Trophoblast cell (in vitro differentiated cells and primary cell): ENCODE measurements at regions not wholly inside any gene's neighbourhood (a gene's known extent, or its start where the extent isn't known, plus 50 kb on each side); places are given as distances from the start of the nearest gene placed in this dataset.

ENCODE experiments used
- DNase-seq, 2 donors: peaks; one replicate each; pipeline ENCODE4 v3.0.0-alpha.2; 2016
- H2AFZ ChIP-seq: 2 replicates; pipeline ENCODE4 v1.6.1; 2013; ENCODE audit warnings: low read length, moderate library complexity, mild to moderate bottlenecking; ENCODE audit not compliant: insufficient read depth, poor library complexity
- H2AK5ac ChIP-seq: 2 replicates; pipeline ENCODE4 v1.6.1; 2013; ENCODE audit warnings: mild to moderate bottlenecking, low read length
- H2BK120ac ChIP-seq: 2 replicates; pipeline ENCODE4 v1.6.1; 2013; ENCODE audit warnings: low read length, mild to moderate bottlenecking, moderate library complexity; ENCODE audit not compliant: insufficient read depth, poor library complexity
- H2BK12ac ChIP-seq: 2 replicates; pipeline ENCODE4 v1.6.1; 2013; ENCODE audit warnings: mild to moderate bottlenecking, low read length, moderate library complexity
- H2BK5ac ChIP-seq: 2 replicates; pipeline ENCODE4 v1.6.1; 2013; ENCODE audit warnings: low read length, low read depth, moderate library complexity, mild to moderate bottlenecking; ENCODE audit not compliant: poor library complexity
- H3K14ac ChIP-seq: 2 replicates; pipeline ENCODE4 v1.6.1; 2013; ENCODE audit warnings: mild to moderate bottlenecking, low read length
- H3K18ac ChIP-seq: 2 replicates; pipeline ENCODE4 v1.6.1; 2013; ENCODE audit warnings: mild to moderate bottlenecking, low read length
- H3K23ac ChIP-seq: 2 replicates; pipeline ENCODE4 v1.6.1; 2013; ENCODE audit warnings: low read length
- H3K27ac ChIP-seq: 2 replicates; pipeline ENCODE4 v1.5.1; 2013; ENCODE audit warnings: low read depth, mild to moderate bottlenecking, inconsistent platforms, low read length, moderate library complexity
- H3K27me3 ChIP-seq: 2 replicates; pipeline ENCODE4 v1.6.1; 2013; ENCODE audit warnings: inconsistent platforms, mild to moderate bottlenecking, low read length, moderate library complexity; ENCODE audit not compliant: insufficient read depth
- H3K36me3 ChIP-seq, 2 experiments: 1 replicate in 1 of 2; 2 replicates in 1 of 2; pipeline ENCODE4 v1.6.1; 2013; ENCODE audit warnings: low read length in 2 of 2, mild to moderate bottlenecking in 2 of 2, moderate library complexity in 1 of 2; ENCODE audit not compliant: insufficient read depth in 2 of 2, control insufficient read depth in 1 of 2
- H3K4ac ChIP-seq: 2 replicates; pipeline ENCODE4 v1.6.1; 2013; ENCODE audit warnings: low read depth, mild to moderate bottlenecking, low read length, moderate library complexity
- H3K4me1 ChIP-seq, 2 experiments: 1 replicate in 1 of 2; 2 replicates in 1 of 2; pipeline ENCODE4 v1.6.1; 2013; ENCODE audit warnings: low read length in 2 of 2, mild to moderate bottlenecking in 2 of 2, moderate library complexity in 1 of 2; ENCODE audit not compliant: insufficient read depth in 2 of 2, control insufficient read depth in 1 of 2
- H3K4me2 ChIP-seq: 2 replicates; pipeline ENCODE4 v1.6.1; 2013; ENCODE audit warnings: inconsistent platforms, mild to moderate bottlenecking, low read length, moderate library complexity
- H3K4me3 ChIP-seq: 2 replicates; pipeline ENCODE4 v1.5.1; 2013; ENCODE audit warnings: mild to moderate bottlenecking, low read depth, low read length, inconsistent platforms
- H3K79me1 ChIP-seq: one replicate; pipeline ENCODE4 v1.6.1; 2013; ENCODE audit warnings: low read length
- H3K79me2 ChIP-seq: 2 replicates; pipeline ENCODE4 v1.6.1; 2013; ENCODE audit warnings: low read length, mild to moderate bottlenecking; ENCODE audit not compliant: control insufficient read depth, insufficient read depth, poor library complexity
- H3K9ac ChIP-seq: 2 replicates; pipeline ENCODE4 v1.6.1; 2013; ENCODE audit warnings: mild to moderate bottlenecking, low read length
- H3K9me3 ChIP-seq: 2 replicates; pipeline ENCODE4 v1.6.1; 2013; ENCODE audit warnings: low read depth, mild to moderate bottlenecking, control low read depth, inconsistent platforms, low read length; ENCODE audit not compliant: insufficient read depth
- H4K12ac ChIP-seq: 2 replicates; pipeline ENCODE4 v1.6.1; 2013; ENCODE audit warnings: low read depth, mild to moderate bottlenecking, low read length, moderate library complexity
- H4K8ac ChIP-seq: 2 replicates; pipeline ENCODE4 v1.6.1; 2013; ENCODE audit warnings: low read depth, mild to moderate bottlenecking, low read length, moderate library complexity
- H4K91ac ChIP-seq: one replicate; pipeline ENCODE4 v1.6.1; 2013; ENCODE audit warnings: low read depth, mild to moderate bottlenecking, low read length, moderate library complexity
- WGBS: extraction: QIAGEN DNeasy Blood & Tissue Kit; methylation state at CpG from one replicate; pipeline ENCODE4 v1.1.7; 2013; ENCODE audit warnings: missing lambda C conversion rate; ENCODE audit not compliant: insufficient read length, insufficient coverage; ENCODE audit errors: extremely low coverage; 5-methylcytosine and 5-hydroxymethylcytosine counted together

DNA sequence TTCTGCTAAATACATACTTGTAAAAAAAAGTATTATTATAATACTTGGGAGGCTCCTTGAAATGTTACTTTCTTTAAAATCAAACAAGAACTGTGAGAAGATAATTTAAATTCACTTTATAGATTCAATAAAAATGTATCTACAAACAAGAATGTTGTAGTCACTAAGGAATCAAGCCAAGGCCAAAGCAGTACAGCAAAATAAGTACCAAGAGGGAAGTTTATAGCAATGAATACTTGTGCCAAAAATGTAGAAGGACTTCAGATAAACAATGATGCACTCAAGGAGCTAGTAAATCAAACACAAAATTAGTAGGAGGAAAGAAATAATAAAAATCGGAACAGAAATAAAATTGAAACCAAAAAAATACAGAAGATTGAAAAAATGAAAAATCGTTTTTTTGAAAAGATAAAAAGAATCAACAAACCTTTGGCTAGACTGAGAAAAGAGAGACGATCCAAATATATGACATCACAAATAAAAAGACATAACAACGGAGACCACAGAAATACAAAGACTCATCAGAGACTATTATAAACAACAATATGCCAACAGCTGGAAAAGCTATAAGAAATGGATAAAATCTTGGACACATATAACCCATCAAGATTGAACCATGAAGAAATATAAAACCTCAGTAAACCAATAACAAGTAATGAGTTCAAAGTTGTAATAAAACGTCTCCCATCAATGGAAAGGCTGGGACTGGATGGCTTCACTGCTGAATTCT is 286.0 kb upstream of the TMEM229A start:
- Histone ChIP-seq H2BK5ac (no peak overlapping the region), H4K8ac (no peak overlapping the region), H4K91ac (no peak overlapping the region), H3K23ac (no peak overlapping the region), H3K9ac (no peak overlapping the region), H3K27me3 (no peaks in the 10 kb centered on the region), H3K4me1 (no peaks in the 10 kb centered on the region), H3K79me1 (no peaks in the 10 kb centered on the region), H3K4me3 (no peak overlapping the region), H3K4me2 (no peak overlapping the region), H2AFZ (no peak overlapping the region), H4K12ac (no peak overlapping the region), H3K14ac (no peak overlapping the region), H3K79me2 (no peaks in the 10 kb centered on the region), H2BK12ac (no peak overlapping the region), H2BK120ac (no peak overlapping the region), H3K27ac (no peak overlapping the region), H3K4ac (no peak overlapping the region), H3K36me3 (no peaks in the 10 kb centered on the region), H3K9me3 (no peaks in the 10 kb centered on the region), H2AK5ac (no peak overlapping the region), H3K18ac (no peak overlapping the region)
- WGBS, result no CpG with 5 or more reads among the region's 5 CpGs
- no peak for DNase-seq

- H4K91ac ChIP-seq, result no peak overlapping the region
- H3K4me1 ChIP-seq, result no peaks in the 10 kb centered on the region
- no peak overlapping the region for H2BK120ac ChIP-seq
- no peaks in the 10 kb centered on the region for H3K27me3 ChIP-seq
- no peak overlapping the region for H2AFZ ChIP-seq
- no peaks in the 10 kb centered on the region for H3K36me3 ChIP-seq
- DNase-seq, result no peak
- no peak overlapping the region for H3K4me2 ChIP-seq
- H2BK12ac ChIP-seq, result no peak overlapping the region
- H3K79me1 ChIP-seq, result no peaks in the 10 kb centered on the region
- no peak overlapping the region for H4K12ac ChIP-seq
- no peak overlapping the region for H3K27ac ChIP-seq
- H4K8ac ChIP-seq, result no peak overlapping the region
- no peak overlapping the region for H2BK5ac ChIP-seq
- H3K79me2 ChIP-seq, result no peaks in the 10 kb centered on the region
- no peak overlapping the region for H3K14ac ChIP-seq
- H3K18ac ChIP-seq, result no peak overlapping the region
- H3K9me3 ChIP-seq, result no peaks in the 10 kb centered on the region
- H3K9ac ChIP-seq, result no peak overlapping the region
- H2AK5ac ChIP-seq, result no peak overlapping the region
- no peak overlapping the region for H3K23ac ChIP-seq
- H3K4ac ChIP-seq, result no peak overlapping the region
- H3K4me3 ChIP-seq, result no peak overlapping the region
Observed at GRCh38 chr7:124310934-124311390, 278.1 kb upstream of the TMEM229A start.

DNA sequence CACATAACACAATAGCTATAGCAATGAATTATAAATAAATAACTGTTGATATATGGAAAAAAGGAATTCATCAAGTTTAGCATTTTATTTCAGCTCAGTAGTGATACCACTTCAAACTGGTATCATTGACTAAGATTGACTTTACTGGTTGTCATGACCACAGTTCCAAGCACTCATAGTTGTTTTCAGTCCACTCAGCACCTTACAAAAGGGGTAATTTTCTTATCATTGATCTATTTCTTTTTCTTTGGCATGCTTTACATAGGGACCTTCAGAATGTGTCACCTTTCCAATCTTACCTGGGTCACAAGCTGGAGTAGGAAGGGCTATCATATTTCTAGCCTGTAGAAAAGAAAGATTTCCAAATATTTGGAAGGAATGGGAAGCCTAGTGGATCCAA is 275.5 kb upstream of the TMEM229A start:
- H3K27ac ChIP-seq, result no peak overlapping the region

GRCh38 chr7:124295289-124295688 is 262.4 kb upstream of the TMEM229A start:
- no peaks in the 10 kb centered on the region for H3K79me1 ChIP-seq
- no peak overlapping the region for H3K14ac ChIP-seq
- no peaks in the 10 kb centered on the region for H3K36me3 ChIP-seq
- no peaks in the 10 kb centered on the region for H3K27me3 ChIP-seq
- H2BK12ac ChIP-seq, result no peak overlapping the region
- H3K4me1 ChIP-seq, result no peaks in the 10 kb centered on the region
- WGBS, result no CpG with 5 or more reads among the region's 1 CpG
- no peaks in the 10 kb centered on the region for H3K9me3 ChIP-seq
- no peak overlapping the region for H3K18ac ChIP-seq
- H4K12ac ChIP-seq, result no peak overlapping the region
- no peaks in the 10 kb centered on the region for H3K79me2 ChIP-seq
- H3K27ac ChIP-seq, result no peak overlapping the region
- no peak overlapping the region for H3K9ac ChIP-seq
- H3K4me2 ChIP-seq, result no peak overlapping the region
- no peak overlapping the region for H3K4me3 ChIP-seq
- no peak overlapping the region for H2BK5ac ChIP-seq
- H3K4ac ChIP-seq, result no peak overlapping the region
- H3K23ac ChIP-seq, result no peak overlapping the region
- H4K8ac ChIP-seq, result no peak overlapping the region
- no peak overlapping the region for H4K91ac ChIP-seq
- no peak overlapping the region for H2BK120ac ChIP-seq
- H2AFZ ChIP-seq, result no peak overlapping the region
- no peak overlapping the region for H2AK5ac ChIP-seq
- no peak for DNase-seq

More for the DNA sequence above, 275.5 kb upstream of the TMEM229A start:
- Histone ChIP-seq H3K4me1 (no peaks in the 10 kb centered on the region), H3K79me2 (no peaks in the 10 kb centered on the region), H3K4me2 (no peak overlapping the region), H2AFZ (no peak overlapping the region), H3K4ac (no peak overlapping the region), H4K8ac (no peak overlapping the region), H3K27me3 (no peaks in the 10 kb centered on the region), H3K18ac (no peak overlapping the region), H3K9me3 (no peaks in the 10 kb centered on the region), H3K14ac (no peak overlapping the region), H2BK120ac (no peak overlapping the region), H3K9ac (no peak overlapping the region), H3K4me3 (no peak overlapping the region), H3K23ac (no peak overlapping the region), H2BK5ac (no peak overlapping the region), H3K79me1 (no peaks in the 10 kb centered on the region), H3K36me3 (no peaks in the 10 kb centered on the region), H2BK12ac (no peak overlapping the region), H4K12ac (no peak overlapping the region), H2AK5ac (no peak overlapping the region), H4K91ac (no peak overlapping the region)
- no peak for DNase-seq
